ENCODE measurements at regions not wholly inside any gene's neighbourhood (a gene's known extent, or its start where the extent isn't known, plus 50 kb on each side); places are given as distances from the start of the nearest gene placed in this dataset.

DNA sequence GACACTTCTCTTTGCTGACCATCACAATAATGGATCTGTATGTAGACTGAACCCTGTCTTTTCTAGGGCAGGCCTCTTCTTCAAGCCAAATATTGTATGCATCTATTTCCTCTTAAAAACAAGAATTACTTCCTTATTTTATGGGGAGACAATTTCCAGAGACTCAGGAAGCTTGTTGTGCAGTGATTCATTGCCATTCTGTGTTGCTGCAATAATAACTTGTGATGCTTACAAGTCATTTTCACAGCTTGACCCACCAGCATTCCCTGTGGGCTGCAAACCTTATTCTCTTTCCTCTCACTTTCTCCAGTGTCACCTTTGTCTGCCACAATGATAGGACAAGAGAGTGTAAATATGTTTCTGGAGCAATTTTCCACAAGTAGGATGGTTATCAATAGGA lies 276.7 kb upstream of the SGO1 start:
- Histone ChIP-seq H3K9me3 (ENCODE audit: insufficient read depth in 2 of 2, low read depth in 1 of 2, low read length in 1 of 2) (peaks cover 4 to 8% of the 10 kb centered on the region in 2 experiments; a peak in 3 of 4 replicates), H4K91ac (replicated peaks; ENCODE audit: insufficient read length, low read length) (no peak overlapping the region), H2BK120ac (replicated peaks; ENCODE audit: low read depth, low read length) (no peak overlapping the region), H2BK12ac (ENCODE audit: low read depth, low read length) (no peak overlapping the region), H2BK5ac (ENCODE audit: low read depth, low read length) (no peak overlapping the region), H3K36me3 (ENCODE audit: control insufficient read depth in 2 of 4, insufficient read depth in 4 of 4, low read length in 3 of 4) (no peaks in the 10 kb centered on the region), H3K4ac (replicated peaks; ENCODE audit: insufficient read length, low read depth, low read length) (no peak overlapping the region), H3K9ac (replicated peaks in 1 of 4; ENCODE audit: extremely low read depth in 1 of 4, low read depth in 3 of 4, low read length in 3 of 4) (no peak overlapping the region), H3K27me3 (replicated peaks in 1 of 4; ENCODE audit: control insufficient read depth in 3 of 4, extremely low read depth in 1 of 4, insufficient read depth in 3 of 4, low read length in 3 of 4) (no peaks in the 10 kb centered on the region), H2BK15ac (ENCODE audit: low read length) (no peak overlapping the region), H3K79me2 (ENCODE audit: control insufficient read depth in 1 of 2, insufficient read depth in 2 of 2, low read length in 2 of 2) (no peaks in the 10 kb centered on the region), H2BK20ac (ENCODE audit: low read length) (no peak overlapping the region), H3K23me2 (ENCODE audit: low read depth, low read length) (no peaks in the 10 kb centered on the region; the same call in 1 of the 2 replicates), H3K79me1 (ENCODE audit: low read depth, low read length) (no peaks in the 10 kb centered on the region), H4K8ac (ENCODE audit: extremely low read depth, insufficient read depth, low read length) (no peak overlapping the region), H3K4me3 (ENCODE audit: extremely low read depth in 1 of 4, insufficient read depth in 2 of 4, low read depth in 3 of 4, low read length in 4 of 4) (no peak overlapping the region), H3K18ac (ENCODE audit: extremely low read depth, low read length) (no peak overlapping the region), H3K23ac (ENCODE audit: insufficient read length) (no peak overlapping the region), H3K4me2 (ENCODE audit: insufficient read depth in 1 of 2, low read depth in 2 of 2, low read length in 2 of 2) (no peak overlapping the region), H4K20me1 (replicated peaks in 1 of 2; ENCODE audit: control insufficient read depth in 1 of 2, insufficient read depth in 2 of 2, low read length in 2 of 2) (no peaks in the 10 kb centered on the region), H3K56ac (replicated peaks; ENCODE audit: insufficient read length, low read depth, low read length) (no peak overlapping the region), H2AFZ (ENCODE audit: low read length) (no peak overlapping the region), H2AK5ac (ENCODE audit: low read depth, low read length) (no peak overlapping the region), H4K5ac (ENCODE audit: insufficient read length, low read depth, low read length) (no peak overlapping the region), H3K14ac (ENCODE audit: insufficient read length) (no peak overlapping the region), H3K4me1 (replicated peaks in 1 of 4; ENCODE audit: control insufficient read depth in 3 of 4, insufficient read depth in 4 of 4, low read length in 3 of 4) (no peaks in the 10 kb centered on the region), H3K27ac (ENCODE audit: low read depth, low read length) (no peak overlapping the region)
- TF ChIP-seq SUZ12 (IDR thresholded peaks at IDR 0.05; ENCODE audit: low read length): no peak
- TF ChIP-seq POLR2A (IDR thresholded peaks at IDR 0.05; ENCODE audit: control extremely low read depth in 1 of 2, low read depth in 2 of 2, low read length in 2 of 2): no peak
- no peak for TF ChIP-seq SIX5 (IDR thresholded peaks at IDR 0.05; ENCODE audit: low read depth, low read length)
- TF ChIP-seq BCL11A (IDR thresholded peaks at IDR 0.05; ENCODE audit: low read depth in 2 of 2, low read length in 2 of 2): no peak
- no peak for TF ChIP-seq TEAD4 (IDR thresholded peaks at IDR 0.05; ENCODE audit: low read depth, low read length)
- TF ChIP-seq TAF1 (IDR thresholded peaks at IDR 0.05; ENCODE audit: low read depth, low read length): no peak
- no peak for TF ChIP-seq HDAC6 (IDR thresholded peaks at IDR 0.05; ENCODE audit: low read depth, low read length)
- TF ChIP-seq, protein P1, sequence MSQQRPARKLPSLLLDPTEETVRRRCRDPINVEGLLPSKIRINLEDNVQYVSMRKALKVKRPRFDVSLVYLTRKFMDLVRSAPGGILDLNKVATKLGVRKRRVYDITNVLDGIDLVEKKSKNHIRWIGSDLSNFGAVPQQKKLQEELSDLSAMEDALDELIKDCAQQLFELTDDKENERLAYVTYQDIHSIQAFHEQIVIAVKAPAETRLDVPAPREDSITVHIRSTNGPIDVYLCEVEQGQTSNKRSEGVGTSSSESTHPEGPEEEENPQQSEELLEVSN (IDR thresholded peaks at IDR 0.05): no peak
- TF ChIP-seq TBP (IDR thresholded peaks at IDR 0.05; ENCODE audit: low read depth, low read length): no peak
- ChIA-PET CTCF (ENCODE audit: partially characterized antibody) (no interaction called here), POLR2A (ENCODE audit: partially characterized antibody) (no interaction called here)
- FAIRE-seq (no peak), DNase-seq (ENCODE audit: low read depth in 1 of 2, low spot score in 2 of 2) (no peak)
